ENCODE measurements at regions not wholly inside any gene's neighbourhood (a gene's known extent, or its start where the extent isn't known, plus 50 kb on each side); places are given as distances from the start of the nearest gene placed in this dataset.
A peak's percentile ranks its signal among the peaks of the same experiment; 100 is the strongest.
"Not testable (repeated sequence)": the region's sequence is repeated elsewhere in the genome, so short reads cannot be mapped to it uniquely, and the experiment has no call there.

DNA sequence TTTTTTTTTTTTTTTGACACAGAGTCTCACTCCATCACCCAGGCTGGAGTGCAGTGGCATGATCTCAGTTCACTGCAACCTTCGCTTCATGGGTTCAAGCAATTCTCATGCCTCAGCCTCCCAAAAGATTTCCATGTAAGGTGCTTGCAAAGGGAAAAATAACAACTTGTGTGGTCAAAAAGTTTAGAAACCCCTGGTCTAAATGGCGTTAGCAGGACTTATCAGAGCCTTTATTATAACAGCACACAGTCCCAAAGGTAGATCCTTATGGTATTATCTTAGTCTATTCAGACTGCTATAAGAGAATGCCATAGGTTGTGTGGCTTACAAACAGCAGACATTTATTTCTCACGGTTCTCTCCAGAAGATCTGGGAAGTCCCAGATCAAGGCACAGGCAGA lies 135.0 kb downstream of the NPIPA8 start:
- H3K4me1 Mint-ChIP-seq (ENCODE audit: low read depth, unreplicated experiment); H3K27ac Mint-ChIP-seq (ENCODE audit: unreplicated experiment); H3K9me3 Mint-ChIP-seq (ENCODE audit: unreplicated experiment); DNase-seq; H3K4me3 Mint-ChIP-seq (ENCODE audit: unreplicated experiment); H3K27me3 Mint-ChIP-seq (ENCODE audit: unreplicated experiment); H3K36me3 Mint-ChIP-seq (ENCODE audit: unreplicated experiment): not testable (repeated sequence)

DNA sequence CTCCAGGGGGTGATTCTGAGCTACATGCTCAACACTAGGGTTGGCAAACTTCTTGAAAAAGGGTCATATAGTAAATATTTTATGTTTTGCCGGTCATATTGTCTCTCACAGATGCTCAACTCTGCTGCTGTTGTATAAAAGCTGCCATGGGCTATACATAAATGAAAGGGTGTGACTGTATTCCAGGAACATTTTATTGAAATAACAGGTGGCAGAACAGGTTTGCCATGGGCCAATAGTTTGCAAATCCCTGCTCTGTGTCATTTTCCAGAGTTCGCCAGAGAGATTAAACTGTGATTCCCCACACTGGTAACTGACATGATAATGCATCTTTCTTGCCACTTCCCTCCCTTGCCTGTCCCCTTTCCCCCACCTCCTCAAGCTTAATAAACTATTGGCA lies 144.1 kb downstream of the NPIPA8 start:
- H3K9me3 Mint-ChIP-seq (ENCODE audit: unreplicated experiment); H3K27me3 Mint-ChIP-seq (ENCODE audit: unreplicated experiment); H3K4me1 Mint-ChIP-seq (ENCODE audit: low read depth, unreplicated experiment); H3K27ac Mint-ChIP-seq (ENCODE audit: unreplicated experiment); H3K36me3 Mint-ChIP-seq (ENCODE audit: unreplicated experiment); DNase-seq; H3K4me3 Mint-ChIP-seq (ENCODE audit: unreplicated experiment): not testable (repeated sequence)

DNA sequence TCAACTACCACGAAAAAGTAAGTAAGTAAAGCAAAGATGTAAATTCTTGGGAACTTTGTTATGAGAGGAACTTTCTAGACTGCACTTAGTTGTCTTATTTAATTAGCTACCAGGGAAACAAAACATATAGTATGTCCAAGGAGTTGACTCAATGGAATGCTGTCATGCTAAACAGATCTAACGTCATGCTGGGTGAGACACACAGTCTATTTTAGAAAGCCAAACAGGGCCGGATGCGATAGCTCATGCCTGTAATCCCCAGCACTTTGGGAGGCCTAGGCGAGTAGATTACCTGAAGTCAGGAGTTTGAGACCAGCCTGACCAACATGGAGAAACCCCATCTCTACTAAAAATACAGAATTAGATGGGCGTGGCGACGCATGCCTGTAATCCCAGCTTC lies 146.4 kb downstream of the NPIPA8 start:
- not testable (repeated sequence) for H3K9me3 Mint-ChIP-seq (ENCODE audit: unreplicated experiment); H3K27ac Mint-ChIP-seq (ENCODE audit: unreplicated experiment); H3K27me3 Mint-ChIP-seq (ENCODE audit: unreplicated experiment); H3K36me3 Mint-ChIP-seq (ENCODE audit: unreplicated experiment); DNase-seq; H3K4me1 Mint-ChIP-seq (ENCODE audit: low read depth, unreplicated experiment); H3K4me3 Mint-ChIP-seq (ENCODE audit: unreplicated experiment)

DNA sequence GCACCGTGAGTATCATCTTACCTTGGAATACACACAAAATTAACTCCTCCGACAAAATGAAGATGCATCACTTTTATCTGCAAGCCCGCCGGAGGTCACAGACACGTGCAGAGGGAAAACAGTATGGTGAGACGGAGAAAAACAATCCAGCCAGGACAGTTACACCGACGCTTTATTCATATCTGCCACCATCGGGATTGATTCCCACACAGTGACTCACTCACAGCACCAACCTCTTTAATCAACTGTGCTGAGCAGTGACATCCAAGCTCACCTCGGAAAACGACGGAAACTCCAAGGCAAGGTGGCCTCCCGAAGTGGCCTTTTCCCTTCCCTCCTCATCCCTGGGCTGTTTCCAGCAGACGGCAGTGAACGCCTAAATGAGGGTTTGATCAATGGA lies 151.8 kb downstream of the NPIPA8 start:
- not testable (repeated sequence) for H3K36me3 Mint-ChIP-seq (ENCODE audit: unreplicated experiment); DNase-seq; H3K27me3 Mint-ChIP-seq (ENCODE audit: unreplicated experiment); H3K27ac Mint-ChIP-seq (ENCODE audit: unreplicated experiment); H3K9me3 Mint-ChIP-seq (ENCODE audit: unreplicated experiment); H3K4me1 Mint-ChIP-seq (ENCODE audit: low read depth, unreplicated experiment); H3K4me3 Mint-ChIP-seq (ENCODE audit: unreplicated experiment)

DNA sequence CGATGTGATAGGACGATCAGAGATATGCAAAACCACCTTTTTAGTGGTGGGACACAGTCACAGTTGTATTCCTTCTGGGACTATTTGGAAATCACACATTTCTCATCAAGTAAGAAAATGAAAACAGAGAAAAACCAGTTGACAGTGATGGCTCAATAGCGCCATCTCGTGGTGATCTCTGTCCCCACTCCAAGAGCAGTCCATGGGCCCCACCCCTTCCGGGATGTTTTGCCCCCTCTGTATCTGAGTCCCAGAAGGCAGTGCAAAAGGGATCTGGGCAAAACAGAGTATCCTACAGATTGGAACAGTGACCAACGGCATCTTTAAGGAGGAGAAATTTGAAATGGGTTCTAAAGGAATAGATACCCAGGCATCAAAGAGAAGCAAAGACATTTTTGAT lies 155.5 kb downstream of the NPIPA8 start:
- TF ChIP-seq, protein P1, sequence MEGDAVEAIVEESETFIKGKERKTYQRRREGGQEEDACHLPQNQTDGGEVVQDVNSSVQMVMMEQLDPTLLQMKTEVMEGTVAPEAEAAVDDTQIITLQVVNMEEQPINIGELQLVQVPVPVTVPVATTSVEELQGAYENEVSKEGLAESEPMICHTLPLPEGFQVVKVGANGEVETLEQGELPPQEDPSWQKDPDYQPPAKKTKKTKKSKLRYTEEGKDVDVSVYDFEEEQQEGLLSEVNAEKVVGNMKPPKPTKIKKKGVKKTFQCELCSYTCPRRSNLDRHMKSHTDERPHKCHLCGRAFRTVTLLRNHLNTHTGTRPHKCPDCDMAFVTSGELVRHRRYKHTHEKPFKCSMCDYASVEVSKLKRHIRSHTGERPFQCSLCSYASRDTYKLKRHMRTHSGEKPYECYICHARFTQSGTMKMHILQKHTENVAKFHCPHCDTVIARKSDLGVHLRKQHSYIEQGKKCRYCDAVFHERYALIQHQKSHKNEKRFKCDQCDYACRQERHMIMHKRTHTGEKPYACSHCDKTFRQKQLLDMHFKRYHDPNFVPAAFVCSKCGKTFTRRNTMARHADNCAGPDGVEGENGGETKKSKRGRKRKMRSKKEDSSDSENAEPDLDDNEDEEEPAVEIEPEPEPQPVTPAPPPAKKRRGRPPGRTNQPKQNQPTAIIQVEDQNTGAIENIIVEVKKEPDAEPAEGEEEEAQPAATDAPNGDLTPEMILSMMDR (IDR thresholded peaks at IDR 0.05; ENCODE audit: partially characterized antibody, unreplicated experiment): peak; percentile 23
- not testable (repeated sequence) for H3K27me3 Mint-ChIP-seq (ENCODE audit: unreplicated experiment)

DNA sequence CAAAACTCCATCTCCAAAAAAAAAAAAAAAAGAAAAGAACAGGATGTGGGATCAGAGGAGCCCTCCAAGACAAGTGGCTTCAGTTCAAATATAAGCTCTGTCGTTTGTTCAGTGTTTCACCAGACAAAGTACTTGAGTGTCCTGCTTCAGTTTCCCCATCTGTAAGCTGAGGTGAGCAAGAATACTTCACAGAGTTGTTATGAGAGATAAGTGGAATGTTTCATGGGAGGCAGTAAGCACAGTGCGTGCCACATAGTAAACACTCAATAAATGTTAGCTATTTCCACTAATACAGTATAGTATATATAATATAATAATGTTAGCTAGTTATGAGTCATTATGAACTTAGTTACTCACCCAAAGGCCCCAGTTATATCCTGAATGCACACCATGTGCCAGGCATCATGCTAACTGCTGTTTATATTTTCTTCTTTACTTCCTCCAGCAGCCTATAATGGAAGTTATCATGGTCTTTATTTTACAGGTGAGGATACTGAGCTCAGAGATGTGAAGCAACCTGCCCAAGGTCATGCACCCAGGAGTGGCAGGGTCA lies 162.5 kb downstream of the NPIPA8 start:
- H3K9me3 Mint-ChIP-seq (ENCODE audit: unreplicated experiment); H3K4me1 Mint-ChIP-seq (ENCODE audit: low read depth, unreplicated experiment); DNase-seq; H3K4me3 Mint-ChIP-seq (ENCODE audit: unreplicated experiment); H3K27me3 Mint-ChIP-seq (ENCODE audit: unreplicated experiment); H3K27ac Mint-ChIP-seq (ENCODE audit: unreplicated experiment); H3K36me3 Mint-ChIP-seq (ENCODE audit: unreplicated experiment): not testable (repeated sequence)

More for the DNA sequence above, 155.5 kb downstream of the NPIPA8 start:
- H3K27ac Mint-ChIP-seq (ENCODE audit: unreplicated experiment); DNase-seq; H3K9me3 Mint-ChIP-seq (ENCODE audit: unreplicated experiment); H3K36me3 Mint-ChIP-seq (ENCODE audit: unreplicated experiment); H3K4me1 Mint-ChIP-seq (ENCODE audit: low read depth, unreplicated experiment); H3K4me3 Mint-ChIP-seq (ENCODE audit: unreplicated experiment): not testable (repeated sequence)

DNA sequence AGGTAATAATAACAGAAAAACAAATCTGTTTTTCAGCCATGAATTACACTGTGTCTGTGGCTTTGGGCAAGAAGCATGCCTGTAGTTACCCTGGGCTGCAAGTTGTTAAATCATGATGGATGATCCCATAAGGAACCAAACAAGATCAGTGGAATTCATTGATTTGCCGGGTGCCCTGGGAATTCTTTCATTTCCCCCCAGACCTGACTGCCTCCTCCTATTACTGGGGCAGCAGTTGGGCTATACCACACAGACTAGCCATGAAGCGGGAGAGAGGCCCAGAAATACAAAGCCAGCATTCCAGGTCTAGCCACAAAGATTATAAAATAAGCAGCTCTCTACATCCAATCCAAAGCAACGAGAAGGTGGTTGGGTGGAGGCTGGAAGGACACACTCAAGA lies 174.2 kb downstream of the NPIPA8 start:
- H3K9me3 Mint-ChIP-seq (ENCODE audit: unreplicated experiment); H3K36me3 Mint-ChIP-seq (ENCODE audit: unreplicated experiment); H3K27me3 Mint-ChIP-seq (ENCODE audit: unreplicated experiment); H3K4me3 Mint-ChIP-seq (ENCODE audit: unreplicated experiment); H3K27ac Mint-ChIP-seq (ENCODE audit: unreplicated experiment); H3K4me1 Mint-ChIP-seq (ENCODE audit: low read depth, unreplicated experiment): not testable (repeated sequence)
- DNase-seq: peak; percentile 60

DNA sequence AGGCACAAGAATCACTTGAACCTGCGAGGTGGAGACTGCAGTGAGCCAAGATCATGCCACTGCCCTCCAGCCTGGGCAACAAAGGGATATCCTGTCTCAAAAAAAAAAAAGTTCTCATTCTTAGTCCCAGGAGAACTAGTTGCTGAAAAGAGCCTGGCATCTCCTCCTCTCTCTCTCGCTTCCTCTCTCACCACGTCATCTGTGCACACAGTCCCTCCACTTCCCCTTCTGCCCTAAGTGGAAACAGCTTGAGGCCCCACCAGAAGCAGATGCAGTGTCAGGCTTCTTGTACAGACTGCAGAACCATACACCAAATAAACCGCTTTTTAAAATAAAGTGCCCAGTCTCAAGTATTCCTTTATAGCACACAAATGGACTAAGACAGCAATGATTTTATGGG lies 175.3 kb downstream of the NPIPA8 start:
- H3K4me1 Mint-ChIP-seq (ENCODE audit: low read depth, unreplicated experiment); H3K27ac Mint-ChIP-seq (ENCODE audit: unreplicated experiment); H3K36me3 Mint-ChIP-seq (ENCODE audit: unreplicated experiment); H3K27me3 Mint-ChIP-seq (ENCODE audit: unreplicated experiment); H3K9me3 Mint-ChIP-seq (ENCODE audit: unreplicated experiment); DNase-seq; H3K4me3 Mint-ChIP-seq (ENCODE audit: unreplicated experiment): not testable (repeated sequence)

DNA sequence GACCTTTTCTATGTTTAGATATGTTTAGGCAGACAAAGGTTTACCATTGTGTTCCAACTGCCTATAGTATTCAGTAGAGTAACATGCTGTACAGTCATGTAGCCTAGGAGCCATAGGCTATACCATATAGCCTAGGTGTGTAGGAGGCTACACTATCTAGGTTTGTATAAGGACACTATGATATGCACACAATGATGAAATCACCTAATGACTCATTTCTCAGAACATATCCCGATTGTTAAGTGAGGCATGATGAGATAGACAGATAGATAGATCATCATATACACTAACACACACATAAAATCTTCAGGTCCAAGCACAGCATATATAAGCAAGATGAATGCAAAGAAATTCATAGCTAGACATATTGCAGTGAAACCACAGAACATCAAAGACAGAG lies 177.4 kb downstream of the NPIPA8 start:
- not testable (repeated sequence) for H3K4me3 Mint-ChIP-seq (ENCODE audit: unreplicated experiment); H3K27me3 Mint-ChIP-seq (ENCODE audit: unreplicated experiment); H3K9me3 Mint-ChIP-seq (ENCODE audit: unreplicated experiment); DNase-seq; H3K4me1 Mint-ChIP-seq (ENCODE audit: low read depth, unreplicated experiment); H3K36me3 Mint-ChIP-seq (ENCODE audit: unreplicated experiment); H3K27ac Mint-ChIP-seq (ENCODE audit: unreplicated experiment)

DNA sequence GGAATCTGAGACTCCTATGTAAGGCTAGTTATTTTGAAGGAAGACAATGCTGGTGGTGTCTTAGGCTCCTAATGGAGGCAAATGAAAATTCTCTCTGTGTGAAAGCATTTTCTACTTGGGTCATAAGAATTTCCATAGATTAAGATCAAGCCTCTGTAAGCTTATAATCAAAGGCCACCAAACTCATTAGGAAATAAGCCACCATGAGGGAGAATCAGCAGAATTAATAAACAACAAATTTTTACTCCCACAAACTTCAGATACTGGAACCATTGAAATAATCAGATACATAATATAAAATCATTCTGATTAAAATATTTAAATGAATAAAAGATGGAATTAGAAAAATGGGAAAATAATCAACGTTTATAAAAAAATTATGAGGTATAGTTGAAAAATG lies 178.7 kb downstream of the NPIPA8 start:
- not testable (repeated sequence) for H3K36me3 Mint-ChIP-seq (ENCODE audit: unreplicated experiment); H3K27me3 Mint-ChIP-seq (ENCODE audit: unreplicated experiment); H3K27ac Mint-ChIP-seq (ENCODE audit: unreplicated experiment); H3K9me3 Mint-ChIP-seq (ENCODE audit: unreplicated experiment); H3K4me3 Mint-ChIP-seq (ENCODE audit: unreplicated experiment); H3K4me1 Mint-ChIP-seq (ENCODE audit: low read depth, unreplicated experiment); DNase-seq

DNA sequence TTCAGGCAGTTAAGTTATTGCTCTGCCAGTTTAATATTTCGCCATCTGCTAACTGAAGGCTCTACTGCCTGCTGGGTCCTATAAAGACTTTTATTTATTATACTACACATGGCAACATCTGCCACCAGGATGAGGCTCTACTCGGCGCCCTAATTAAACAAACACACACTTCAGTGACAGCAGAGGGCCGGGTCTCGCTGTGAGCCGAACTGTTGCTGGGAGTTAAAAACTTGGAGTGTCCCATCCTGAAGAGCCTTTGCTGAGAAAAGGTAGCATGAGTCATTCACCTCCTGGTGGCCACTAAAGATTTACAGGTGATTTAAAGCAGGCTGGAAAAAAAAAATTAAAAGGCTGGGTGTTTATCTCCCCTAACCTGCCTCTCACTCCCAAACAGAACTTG lies 183.7 kb downstream of the NPIPA8 start:
- DNase-seq; H3K4me1 Mint-ChIP-seq (ENCODE audit: low read depth, unreplicated experiment); H3K36me3 Mint-ChIP-seq (ENCODE audit: unreplicated experiment); H3K27ac Mint-ChIP-seq (ENCODE audit: unreplicated experiment); H3K27me3 Mint-ChIP-seq (ENCODE audit: unreplicated experiment); H3K4me3 Mint-ChIP-seq (ENCODE audit: unreplicated experiment); H3K9me3 Mint-ChIP-seq (ENCODE audit: unreplicated experiment): not testable (repeated sequence)

DNA sequence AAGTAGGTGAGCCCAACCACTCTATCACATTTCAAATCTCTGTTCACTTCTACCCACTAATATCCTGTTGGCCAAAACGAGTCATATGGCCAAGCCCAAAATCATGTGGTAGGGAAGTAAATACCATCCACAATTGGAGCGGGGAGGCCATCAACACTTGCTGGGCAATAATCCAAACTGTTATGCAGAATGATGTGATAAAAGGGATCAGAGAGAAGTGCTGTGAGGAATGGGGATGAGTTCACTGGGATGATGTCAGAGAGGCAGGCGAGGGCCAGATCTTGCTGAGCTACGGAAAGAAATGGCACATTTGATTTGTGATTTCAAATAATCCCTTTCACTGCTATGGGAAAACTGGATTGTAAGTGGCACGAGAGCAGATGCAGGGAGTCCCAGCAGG lies 188.4 kb downstream of the NPIPA8 start:
- H3K4me3 Mint-ChIP-seq (ENCODE audit: unreplicated experiment); H3K36me3 Mint-ChIP-seq (ENCODE audit: unreplicated experiment); H3K27ac Mint-ChIP-seq (ENCODE audit: unreplicated experiment); H3K9me3 Mint-ChIP-seq (ENCODE audit: unreplicated experiment); DNase-seq; H3K27me3 Mint-ChIP-seq (ENCODE audit: unreplicated experiment); H3K4me1 Mint-ChIP-seq (ENCODE audit: low read depth, unreplicated experiment): not testable (repeated sequence)

Measured in glutamatergic neuron (in vitro differentiated cells).